Ovary (tissue), 7 donors: ENCODE measurements at regions not wholly inside any gene's neighbourhood (a gene's known extent, or its start where the extent isn't known, plus 50 kb on each side); places are given as distances from the start of the nearest gene placed in this dataset.

Source experiments
- DNase-seq, 5 donors: peaks; one replicate each; pipeline ENCODE4 v3.0.0-alpha.2; 2019 to 2020
- H3K27ac ChIP-seq, 2 donors: fragments of 200-600 bp; one replicate each; pipeline versions ENCODE4 v1.5.1 to v1.8.0; 2019 to 2022
- H3K27me3 ChIP-seq: fragments of 200-600 bp; one replicate; pipeline ENCODE4 v1.8.0; 2022
- H3K36me3 ChIP-seq: fragments of 200-600 bp; sonication (generic); one replicate; pipeline ENCODE4 v1.5.1; 2019
- H3K4me1 ChIP-seq: one replicate; pipeline ENCODE4 v1.8.1; 2013; ENCODE audit warnings: mild to moderate bottlenecking, moderate library complexity; ENCODE audit not compliant: insufficient read depth
- H3K4me3 ChIP-seq: fragments of 200-600 bp; sonication (generic); one replicate; pipeline ENCODE4 v1.5.1; 2017
- H3K9me3 ChIP-seq, 2 donors: fragments of 200-600 bp in 1 of 2; sonication (generic) in 1 of 2; one replicate each; pipeline versions ENCODE4 v1.5.1 to v1.8.1; 2013 to 2019; ENCODE audit warnings: mild to moderate bottlenecking in 1 of 2, moderate library complexity in 1 of 2
- EP300 ChIP-seq: sonication (generic); formaldehyde crosslinking; IDR thresholded peaks from one replicate; pipeline ENCODE4 v1.6.1; 2017; ENCODE audit warnings: antibody characterized with exemption
- POLR2A ChIP-seq: fragments of 450-650 bp; IDR thresholded peaks from one replicate; pipeline ENCODE4 v1.6.1; 2017; ENCODE audit warnings: antibody characterized with exemption, mild to moderate bottlenecking, moderate library complexity
- WGBS, 3 donors: extraction: QIAGEN DNeasy Blood & Tissue Kit in 1 of 3; methylation state at CpG; one replicate each; pipeline versions ENCODE4 v1.1.5 to v1.1.7; 2013 to 2017; 5-methylcytosine and 5-hydroxymethylcytosine counted together
- intact Hi-C, 4 donors: fragments of 100-400 bp; cut with DNase I; formaldehyde crosslinking; loops; one replicate each; pipeline versions ENCODE4 v1.11.0 to v1.15.1; 2022 to 2023
- TF ChIP-seq, protein P1 (sequence below), 3 donors: fragments of 450-650 bp in 2 of 3; fragments of 200-600 bp in 1 of 3; IDR thresholded peaks; one replicate each; pipeline versions ENCODE4 v1.5.1 to v1.8.0; 2016 to 2022; ENCODE audit warnings: antibody characterized with exemption in 3 of 3, mild to moderate bottlenecking in 1 of 3
- donor health status: DM: no; HTN: no; CAD: no; lungs with moderate emphysema.
- donor health status: DM: no; HTN: no; CAD: no.
- donor health status: Bipolar disorder and iron deficiency.
- donor health status: DM: no; HTN: no; CAD: no.
- donor health status: DM: yes; HTN: yes; CAD: no.

DNA sequence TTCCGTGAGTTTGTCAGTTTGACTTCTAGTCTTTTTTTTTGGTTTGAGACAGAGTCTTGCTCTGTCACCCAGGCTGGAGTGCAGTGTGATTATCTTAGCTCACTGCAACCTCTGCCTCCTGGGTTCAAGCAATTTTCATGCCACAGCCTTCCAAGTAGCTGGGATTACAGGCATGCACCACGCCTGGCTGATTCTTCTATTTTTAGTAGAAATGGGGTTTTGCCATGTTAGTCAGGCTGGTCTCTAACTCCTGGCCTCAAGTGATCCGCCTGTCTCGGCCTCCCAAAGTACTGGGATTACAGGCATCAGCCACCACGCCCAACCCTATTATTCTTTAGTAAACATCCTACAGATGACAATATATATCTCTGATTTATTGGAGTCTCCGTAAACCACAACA, 506.5 kb downstream of the PREX1 start:
- H3K27me3 ChIP-seq, result no peaks in the 10 kb centered on the region
- peaks cover 1% of the 10 kb centered on the region for H3K4me1 ChIP-seq
- TF ChIP-seq, protein P1, sequence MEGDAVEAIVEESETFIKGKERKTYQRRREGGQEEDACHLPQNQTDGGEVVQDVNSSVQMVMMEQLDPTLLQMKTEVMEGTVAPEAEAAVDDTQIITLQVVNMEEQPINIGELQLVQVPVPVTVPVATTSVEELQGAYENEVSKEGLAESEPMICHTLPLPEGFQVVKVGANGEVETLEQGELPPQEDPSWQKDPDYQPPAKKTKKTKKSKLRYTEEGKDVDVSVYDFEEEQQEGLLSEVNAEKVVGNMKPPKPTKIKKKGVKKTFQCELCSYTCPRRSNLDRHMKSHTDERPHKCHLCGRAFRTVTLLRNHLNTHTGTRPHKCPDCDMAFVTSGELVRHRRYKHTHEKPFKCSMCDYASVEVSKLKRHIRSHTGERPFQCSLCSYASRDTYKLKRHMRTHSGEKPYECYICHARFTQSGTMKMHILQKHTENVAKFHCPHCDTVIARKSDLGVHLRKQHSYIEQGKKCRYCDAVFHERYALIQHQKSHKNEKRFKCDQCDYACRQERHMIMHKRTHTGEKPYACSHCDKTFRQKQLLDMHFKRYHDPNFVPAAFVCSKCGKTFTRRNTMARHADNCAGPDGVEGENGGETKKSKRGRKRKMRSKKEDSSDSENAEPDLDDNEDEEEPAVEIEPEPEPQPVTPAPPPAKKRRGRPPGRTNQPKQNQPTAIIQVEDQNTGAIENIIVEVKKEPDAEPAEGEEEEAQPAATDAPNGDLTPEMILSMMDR (IDR thresholded peaks at IDR 0.05), result no peak
- no peak for TF ChIP-seq EP300
- no peak for TF ChIP-seq POLR2A
- no peak overlapping the region for H3K27ac ChIP-seq
- H3K36me3 ChIP-seq, result no peaks in the 10 kb centered on the region
- intact Hi-C loops, result no loop called here
- no peak for DNase-seq
- WGBS, 3 donors, result 89 to 94% (median 93%) methylated on average over 6 of the region's 6 CpGs
- no peak overlapping the region for H3K4me3 ChIP-seq
- no peaks in the 10 kb centered on the region for H3K9me3 ChIP-seq

- intact Hi-C loops, result no loop called here
These were observed 507.7 kb downstream of the PREX1 start for GRCh38 chr20:48319943-48320584.

DNA sequence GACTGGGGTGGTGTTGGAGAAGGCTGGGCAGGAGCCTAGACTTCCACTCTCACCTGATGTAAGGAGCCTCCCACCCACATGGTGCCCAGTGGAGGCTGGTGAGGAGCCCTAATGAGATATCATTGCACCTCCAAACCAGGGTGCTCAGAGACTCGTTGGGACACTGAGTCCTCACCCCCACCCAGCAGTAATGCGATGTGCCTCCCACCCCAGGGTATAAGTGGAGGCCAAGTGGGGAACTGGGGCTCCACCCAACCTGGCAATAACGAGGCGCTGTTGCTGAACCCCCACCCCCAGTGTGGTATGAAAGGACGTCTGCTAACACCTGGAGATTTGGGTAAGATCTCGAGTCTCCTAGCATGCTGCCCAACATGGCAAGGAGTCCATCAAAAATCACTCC, 510.2 kb downstream of the PREX1 start:
- WGBS, 3 donors, result 84 to 91% (median 85%) methylated on average over 6 of the region's 6 CpGs
- Histone ChIP-seq H3K27ac (no peak overlapping the region), H3K27me3 (no peaks in the 10 kb centered on the region), H3K4me1 (peaks cover 7% of the 10 kb centered on the region), H3K9me3 (no peaks in the 10 kb centered on the region), H3K4me3 (no peak overlapping the region), H3K36me3 (no peaks in the 10 kb centered on the region)
- TF ChIP-seq POLR2A (no peak), EP300 (no peak)
- TF ChIP-seq, protein P1 (IDR thresholded peaks at IDR 0.05), result no peak
- DNase-seq, result no peak
- intact Hi-C loops, result no loop called here

More at GRCh38 chr20:48319943-48320584, 507.7 kb downstream of the PREX1 start:
- Histone ChIP-seq H3K27ac (no peak overlapping the region), H3K9me3 (no peaks in the 10 kb centered on the region), H3K4me1 (peaks cover 1% of the 10 kb centered on the region), H3K36me3 (no peaks in the 10 kb centered on the region), H3K4me3 (no peak overlapping the region), H3K27me3 (no peaks in the 10 kb centered on the region)
- no peak for DNase-seq
- 62 to 67% (median 67%) methylated on average over 12 of the region's 12 CpGs for WGBS, 3 donors
- TF ChIP-seq POLR2A (no peak), EP300 (no peak)
- TF ChIP-seq, protein P1 (IDR thresholded peaks at IDR 0.05), result no peak

DNA sequence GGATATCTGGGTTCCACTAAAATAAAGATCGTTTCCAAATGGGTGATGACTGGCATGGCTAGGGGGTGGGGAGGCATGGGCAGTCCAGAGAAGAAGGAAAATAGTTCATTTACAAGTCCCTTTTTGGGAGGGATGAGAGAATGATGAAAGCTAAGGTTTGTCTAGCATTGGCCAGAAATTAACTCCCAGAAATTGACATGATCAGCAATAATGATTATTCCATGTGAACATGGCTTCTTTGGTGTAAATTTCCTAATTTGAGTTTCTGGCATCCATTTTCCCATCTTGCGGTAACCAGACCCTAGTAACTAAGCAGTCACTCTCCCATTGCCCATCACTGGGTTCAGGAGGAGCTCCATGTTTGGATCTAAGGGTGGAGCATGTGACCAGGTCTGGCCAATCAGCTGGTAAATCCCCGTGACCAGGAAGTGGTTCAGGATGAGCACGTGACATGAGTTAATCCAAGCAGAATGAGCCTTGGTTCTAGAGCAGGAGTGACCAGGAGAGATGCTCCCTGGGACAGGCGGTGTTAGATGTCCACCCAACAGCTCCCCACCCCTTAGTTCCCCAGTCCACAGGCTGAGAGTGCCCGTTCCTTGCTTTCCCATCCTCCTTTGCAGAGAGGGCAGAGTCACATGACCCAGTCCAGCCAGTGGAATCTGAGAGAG, 512.7 kb downstream of the PREX1 start:
- Histone ChIP-seq H3K27ac (no peak overlapping the region), H3K27me3 (no peaks in the 10 kb centered on the region), H3K4me3 (no peak overlapping the region), H3K4me1 (peaks cover 19% of the 10 kb centered on the region), H3K9me3 (no peaks in the 10 kb centered on the region), H3K36me3 (no peaks in the 10 kb centered on the region)
- TF ChIP-seq POLR2A (no peak), EP300 (no peak)
- TF ChIP-seq, protein P1 (IDR thresholded peaks at IDR 0.05), result no peak
- intact Hi-C loops, result no loop called here
- no peak for DNase-seq
- WGBS, 3 donors, result 93 to 96% (median 96%) methylated on average over 6 of the region's 6 CpGs
